HG03442 (cell line): ENCODE measurements at regions not wholly inside any gene's neighbourhood (a gene's known extent, or its start where the extent isn't known, plus 50 kb on each side); places are given as distances from the start of the nearest gene placed in this dataset.
"Not testable (repeated sequence)": the region's sequence is repeated elsewhere in the genome, so short reads cannot be mapped to it uniquely, and the experiment has no call there.

ENCODE experiments used
- ATAC-seq: cut with Tn5 transposase; IDR thresholded peaks from one replicate; pipeline ENCODE4 v1.9.1; 2021; ENCODE audit warnings: mild to moderate bottlenecking, moderate library complexity; ENCODE audit not compliant: unreplicated experiment

GRCh38 chr17:45585794-45586650 lies 95.5 kb upstream of the PLEKHM1 start:
- ATAC-seq = not testable (repeated sequence)

DNA sequence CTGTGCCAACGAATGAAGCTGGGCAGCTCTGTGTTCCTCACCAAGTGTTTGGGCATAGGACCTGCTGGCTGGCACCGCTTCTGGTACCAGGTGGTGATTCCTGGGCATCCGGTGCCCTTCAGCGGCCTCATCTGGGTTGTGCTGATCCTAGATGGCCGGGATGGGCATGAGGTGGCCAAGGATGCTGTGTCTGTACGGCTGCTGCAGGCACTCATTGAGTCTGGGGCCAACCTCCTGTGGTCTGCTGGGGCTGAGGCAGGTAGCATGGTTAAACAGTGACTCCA lies 96.1 kb upstream of the PLEKHM1 start:
- ATAC-seq = not testable (repeated sequence)

DNA sequence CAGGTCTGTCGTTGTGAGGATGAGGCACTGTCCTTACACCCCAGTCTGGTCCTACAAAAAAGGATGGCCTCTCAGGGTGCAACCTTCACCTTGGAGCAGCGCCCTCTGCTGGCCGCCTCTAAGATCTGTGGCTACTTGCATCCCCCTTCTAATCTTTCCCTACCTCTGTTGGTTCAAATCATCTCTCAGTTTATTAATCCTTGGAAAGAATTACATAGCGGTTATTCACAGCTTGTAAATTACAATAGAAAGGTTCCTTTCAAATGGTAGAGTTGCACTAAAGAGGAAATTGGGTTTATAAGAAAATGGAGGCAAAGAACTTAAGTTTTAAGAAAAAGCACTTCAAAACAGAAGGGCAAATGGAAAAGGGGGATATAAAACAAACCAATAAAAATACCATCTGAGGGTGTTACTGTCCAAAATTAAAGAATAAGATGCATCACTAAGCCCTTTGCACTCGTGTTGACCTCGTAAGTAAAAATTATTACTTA lies 102.0 kb upstream of the PLEKHM1 start:
- not testable (repeated sequence) for ATAC-seq

GRCh38 chr17:45596347-45596746 lies 105.8 kb upstream of the PLEKHM1 start:
- ATAC-seq = not testable (repeated sequence)

- not testable (repeated sequence) for ATAC-seq
Observed at GRCh38 chr17:45600052-45601012, 109.8 kb upstream of the PLEKHM1 start.

- ATAC-seq = not testable (repeated sequence)
Observed at GRCh38 chr17:45601013-45601412, 110.5 kb upstream of the PLEKHM1 start.

- ATAC-seq = not testable (repeated sequence)
Observed at GRCh38 chr17:45601605-45602539, 111.4 kb upstream of the PLEKHM1 start.

- not testable (repeated sequence) for ATAC-seq
Observed at GRCh38 chr17:45605751-45606150, 115.2 kb upstream of the PLEKHM1 start.

GRCh38 chr17:45619984-45620405 lies 129.5 kb upstream of the PLEKHM1 start:
- peak; percentile 94 for ATAC-seq

DNA sequence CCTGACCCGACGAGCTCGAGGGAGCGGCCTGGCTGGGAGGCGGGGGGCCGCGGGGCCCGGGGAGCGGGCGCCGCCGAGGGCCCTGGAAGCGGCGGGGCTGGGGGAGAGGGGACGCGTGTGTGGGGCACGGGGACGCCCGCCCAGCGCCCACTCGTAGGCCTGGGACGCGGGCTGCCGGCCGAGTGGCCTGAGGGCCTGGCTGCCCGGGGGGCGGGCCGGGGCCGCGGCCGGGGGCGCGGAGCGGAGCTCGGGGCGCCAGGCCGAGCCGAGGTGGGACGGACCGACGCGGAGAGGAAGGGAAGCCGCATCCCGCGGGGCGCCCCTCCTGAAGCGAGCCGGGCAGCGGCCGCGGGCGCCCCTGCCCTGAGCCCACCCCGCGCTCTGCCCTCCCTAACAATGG lies 129.9 kb upstream of the PLEKHM1 start:
- ATAC-seq = peak; percentile 34

- not testable (repeated sequence) for ATAC-seq
Observed at GRCh38 chr17:45621087-45621486, 130.6 kb upstream of the PLEKHM1 start.

- not testable (repeated sequence) for ATAC-seq
Observed at GRCh38 chr17:45622295-45622694, 131.8 kb upstream of the PLEKHM1 start.

DNA sequence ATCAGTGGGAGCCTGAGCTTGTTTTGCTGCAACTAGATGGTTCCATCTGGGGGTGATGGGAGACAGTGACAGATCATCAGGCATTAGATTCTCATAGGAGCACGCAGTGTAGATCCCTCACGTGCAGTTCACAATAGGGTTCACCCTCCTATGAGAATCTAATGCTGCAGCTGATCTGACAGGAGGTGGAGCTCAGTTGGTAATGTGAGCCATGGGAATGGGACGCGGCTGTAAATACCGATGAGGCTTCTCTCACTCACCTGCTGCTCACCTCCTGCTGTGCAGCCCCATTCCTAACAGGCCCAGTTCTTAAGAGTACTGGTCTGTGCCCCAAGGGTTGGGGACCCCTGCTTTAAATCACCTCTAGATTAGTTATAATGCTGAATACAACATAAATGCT lies 137.5 kb upstream of the PLEKHM1 start:
- ATAC-seq = no peak

- ATAC-seq = no peak
Observed at GRCh38 chr17:45631941-45632340, 141.4 kb upstream of the PLEKHM1 start.

DNA sequence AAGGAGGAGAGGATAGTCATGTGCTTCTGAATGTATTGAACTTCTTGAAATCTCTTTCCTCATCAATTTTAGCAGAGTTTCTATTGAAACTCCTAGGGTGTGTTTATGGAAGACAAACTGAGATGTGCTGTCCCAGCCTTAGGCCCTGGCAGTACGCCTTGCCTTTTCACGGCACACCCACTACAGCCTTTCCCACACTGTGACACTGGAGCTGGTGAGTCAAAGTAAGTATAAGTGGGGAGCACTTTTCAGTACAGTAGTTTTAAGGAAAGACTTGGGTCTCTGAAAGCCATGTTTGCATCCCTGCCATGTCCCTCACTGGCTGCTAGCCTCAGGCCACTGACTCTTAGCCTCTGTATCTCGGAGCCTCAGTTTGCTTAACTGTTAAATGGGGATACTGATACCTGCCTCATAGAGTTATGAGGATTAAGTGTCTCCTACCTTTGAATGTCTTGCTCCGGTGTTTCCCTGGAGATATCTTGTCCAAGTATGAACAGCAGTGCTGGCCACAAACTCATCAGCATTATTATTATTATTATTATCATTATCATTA lies 144.7 kb upstream of the CRHR1 start:
- no peak for ATAC-seq

GRCh38 chr17:45640141-45640850 lies 143.8 kb upstream of the CRHR1 start:
- ATAC-seq = no peak

DNA sequence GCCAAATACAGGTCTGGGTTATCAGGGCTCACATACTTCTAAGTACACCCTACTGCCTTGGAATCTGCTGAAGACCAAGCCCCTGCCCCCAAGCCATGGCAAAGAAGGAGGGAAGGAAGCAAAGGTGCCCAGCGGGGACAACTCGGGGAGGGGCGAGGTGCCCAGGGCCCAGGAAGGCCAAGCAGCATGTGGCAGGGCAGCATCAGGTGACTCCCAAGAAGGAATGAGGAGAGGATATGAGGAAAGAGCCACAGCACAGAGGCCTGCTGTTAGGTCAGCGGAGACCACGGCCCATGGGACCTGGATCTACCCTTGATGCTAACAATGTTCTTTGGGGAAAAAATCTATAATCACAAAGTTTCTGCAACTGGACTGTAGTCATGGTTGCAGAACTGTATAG lies 142.6 kb upstream of the CRHR1 start:
- ATAC-seq = no peak

DNA sequence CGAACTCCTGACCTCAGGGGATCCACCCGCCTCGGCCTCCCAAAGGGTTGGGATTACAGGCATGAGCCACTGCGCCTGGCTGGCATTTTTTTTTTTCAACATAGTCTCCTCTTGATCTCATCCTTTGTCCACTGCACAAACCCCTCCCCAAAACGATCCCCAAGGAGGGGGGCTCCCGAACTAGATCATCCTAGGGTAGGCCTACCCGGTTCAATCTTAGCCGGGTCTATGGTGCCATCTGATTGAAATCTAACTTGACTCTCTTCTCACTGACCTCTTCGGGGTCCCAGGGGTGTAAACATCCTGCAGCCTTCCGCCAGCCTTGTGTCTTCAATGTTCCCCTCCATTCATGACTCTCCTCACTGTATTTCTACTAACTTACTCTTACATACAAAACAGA lies 140.5 kb upstream of the CRHR1 start:
- no peak for ATAC-seq

- not testable (repeated sequence) for ATAC-seq
Observed at GRCh38 chr17:45644637-45645036, 139.5 kb upstream of the CRHR1 start.
